Colonic mucosa (tissue), 4 donors: ENCODE measurements at regions not wholly inside any gene's neighbourhood (a gene's known extent, or its start where the extent isn't known, plus 50 kb on each side); places are given as distances from the start of the nearest gene placed in this dataset.

Experiments
- DNase-seq: peaks from one replicate; pipeline ENCODE4 v3.0.0-alpha.2; 2020
- H3K27ac ChIP-seq: fragments of 200-600 bp; one replicate; pipeline ENCODE4 v1.8.0; 2021
- H3K27me3 ChIP-seq: fragments of 200-600 bp; one replicate; pipeline ENCODE4 v1.8.0; 2021
- H3K36me3 ChIP-seq: fragments of 200-600 bp; one replicate; pipeline ENCODE4 v1.8.0; 2021
- H3K4me1 ChIP-seq: fragments of 200-600 bp; one replicate; pipeline ENCODE4 v1.8.0; 2021; ENCODE audit warnings: mild to moderate bottlenecking
- H3K4me3 ChIP-seq: fragments of 200-600 bp; one replicate; pipeline ENCODE4 v1.8.0; 2021
- H3K9ac ChIP-seq, 2 donors: one replicate each; pipeline ENCODE4 v1.7.0; 2013; ENCODE audit warnings: control low read depth in 2 of 2, low read depth in 2 of 2, low read length in 2 of 2
- H3K9me3 ChIP-seq: fragments of 200-600 bp; one replicate; pipeline ENCODE4 v1.8.0; 2021
- CTCF ChIP-seq: fragments of 200-600 bp; IDR thresholded peaks from one replicate; pipeline ENCODE4 v1.8.0; 2022; ENCODE audit warnings: antibody characterized with exemption, mild to moderate bottlenecking
- intact Hi-C: fragments of 100-400 bp; cut with DNase I; formaldehyde crosslinking; loops from one replicate; pipeline ENCODE4 v1.14.1; 2022
- donor health status: healthy.
- donor health status: DM: no; HTN: no; CAD: no.
- donor health status: DM: no; HTN: no; CAD: no.

DNA sequence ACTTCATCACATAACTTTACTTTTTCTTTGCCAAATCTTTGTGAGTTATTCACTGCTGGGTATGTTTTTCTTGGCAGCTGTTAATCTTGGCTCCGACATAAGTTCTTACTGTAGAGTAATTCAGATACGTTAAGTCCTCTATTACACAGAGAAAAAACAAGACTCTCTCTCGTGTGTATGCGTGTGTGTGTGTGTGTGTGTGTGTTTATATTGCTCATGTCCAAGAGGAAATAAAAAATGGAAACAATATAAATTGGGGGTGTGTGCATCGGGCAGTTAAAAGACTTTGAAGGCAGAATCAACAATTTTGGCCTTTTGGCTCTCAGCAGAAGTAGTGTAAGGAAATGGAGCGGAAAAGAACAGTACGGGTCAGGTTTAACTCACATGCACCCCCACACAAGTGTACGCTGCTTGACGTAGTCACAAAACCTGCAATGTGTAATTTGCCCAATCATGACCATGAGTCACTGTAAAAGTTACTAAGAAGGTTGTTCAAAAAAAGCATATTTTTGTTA is 67.2 kb upstream of the IFNE start:
- no peak overlapping the region for H3K9ac ChIP-seq
- H3K4me1 ChIP-seq, result no peaks in the 10 kb centered on the region
- TF ChIP-seq CTCF, result no peak
- no peaks in the 10 kb centered on the region for H3K9me3 ChIP-seq
- no peaks in the 10 kb centered on the region for H3K27me3 ChIP-seq
- intact Hi-C loops, result no loop called here
- DNase-seq, result peak; percentile 45
- H3K27ac ChIP-seq, result no peak overlapping the region
- no peaks in the 10 kb centered on the region for H3K36me3 ChIP-seq
- no peak overlapping the region for H3K4me3 ChIP-seq

DNA sequence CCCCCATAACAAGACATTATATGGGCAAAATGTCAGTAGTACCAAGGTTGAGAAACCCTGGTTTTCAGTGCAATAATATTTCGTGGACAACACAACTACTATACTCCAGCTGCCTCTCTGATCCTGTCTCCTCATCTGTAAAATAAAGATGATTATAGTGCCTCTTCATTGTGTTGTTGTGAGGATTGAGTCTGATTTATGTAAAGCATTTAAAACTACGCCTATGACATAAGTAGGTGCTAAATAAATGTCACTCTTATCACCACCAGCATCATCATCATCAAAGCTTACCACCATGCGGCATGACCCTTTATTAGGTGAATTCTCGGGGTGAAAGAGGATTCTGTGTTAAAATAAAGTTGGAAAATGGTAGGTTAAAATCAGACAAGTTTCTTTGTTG is 67.8 kb upstream of the IFNE start:
- intact Hi-C loops, result no loop called here
- Histone ChIP-seq H3K27ac (no peak overlapping the region), H3K9ac (no peak overlapping the region), H3K36me3 (no peaks in the 10 kb centered on the region), H3K4me1 (no peaks in the 10 kb centered on the region), H3K27me3 (no peaks in the 10 kb centered on the region), H3K9me3 (no peaks in the 10 kb centered on the region), H3K4me3 (no peak overlapping the region)
- DNase-seq, result no peak
- TF ChIP-seq CTCF, result no peak

DNA sequence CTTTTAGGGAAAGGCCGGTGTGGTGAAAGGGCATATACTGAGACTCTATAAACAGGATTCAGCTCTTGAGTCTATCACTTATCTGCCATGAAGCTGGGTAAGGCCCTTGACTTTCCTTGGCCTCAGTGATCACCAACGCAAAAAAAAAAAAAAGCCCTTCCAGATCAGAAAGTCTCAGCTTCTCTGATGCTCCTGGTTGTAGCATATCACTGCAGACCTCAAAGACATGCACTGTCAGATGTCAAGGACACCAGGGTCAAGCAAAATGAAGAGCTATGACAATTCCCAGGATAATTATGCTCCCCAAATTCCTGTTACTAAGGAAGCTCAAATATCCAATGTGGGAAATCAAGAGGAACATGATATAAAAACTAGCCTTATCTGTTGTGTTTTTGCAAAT is 68.3 kb upstream of the IFNE start:
- no peaks in the 10 kb centered on the region for H3K9me3 ChIP-seq
- no peaks in the 10 kb centered on the region for H3K27me3 ChIP-seq
- intact Hi-C loops, result no loop called here
- H3K4me3 ChIP-seq, result no peak overlapping the region
- no peaks in the 10 kb centered on the region for H3K36me3 ChIP-seq
- no peak for TF ChIP-seq CTCF
- H3K9ac ChIP-seq, result no peak overlapping the region
- no peak overlapping the region for H3K27ac ChIP-seq
- H3K4me1 ChIP-seq, result no peaks in the 10 kb centered on the region
- DNase-seq, result no peak

GRCh38 chr9:21551401-21551800 is 69.3 kb upstream of the IFNE start:
- Histone ChIP-seq H3K27me3 (peaks cover 5% of the 10 kb centered on the region), H3K27ac (no peak overlapping the region), H3K36me3 (no peaks in the 10 kb centered on the region), H3K9ac (no peak overlapping the region), H3K9me3 (no peaks in the 10 kb centered on the region), H3K4me1 (no peaks in the 10 kb centered on the region), H3K4me3 (no peak overlapping the region)
- no peak for DNase-seq
- intact Hi-C loops, result no loop called here
- no peak for TF ChIP-seq CTCF

DNA sequence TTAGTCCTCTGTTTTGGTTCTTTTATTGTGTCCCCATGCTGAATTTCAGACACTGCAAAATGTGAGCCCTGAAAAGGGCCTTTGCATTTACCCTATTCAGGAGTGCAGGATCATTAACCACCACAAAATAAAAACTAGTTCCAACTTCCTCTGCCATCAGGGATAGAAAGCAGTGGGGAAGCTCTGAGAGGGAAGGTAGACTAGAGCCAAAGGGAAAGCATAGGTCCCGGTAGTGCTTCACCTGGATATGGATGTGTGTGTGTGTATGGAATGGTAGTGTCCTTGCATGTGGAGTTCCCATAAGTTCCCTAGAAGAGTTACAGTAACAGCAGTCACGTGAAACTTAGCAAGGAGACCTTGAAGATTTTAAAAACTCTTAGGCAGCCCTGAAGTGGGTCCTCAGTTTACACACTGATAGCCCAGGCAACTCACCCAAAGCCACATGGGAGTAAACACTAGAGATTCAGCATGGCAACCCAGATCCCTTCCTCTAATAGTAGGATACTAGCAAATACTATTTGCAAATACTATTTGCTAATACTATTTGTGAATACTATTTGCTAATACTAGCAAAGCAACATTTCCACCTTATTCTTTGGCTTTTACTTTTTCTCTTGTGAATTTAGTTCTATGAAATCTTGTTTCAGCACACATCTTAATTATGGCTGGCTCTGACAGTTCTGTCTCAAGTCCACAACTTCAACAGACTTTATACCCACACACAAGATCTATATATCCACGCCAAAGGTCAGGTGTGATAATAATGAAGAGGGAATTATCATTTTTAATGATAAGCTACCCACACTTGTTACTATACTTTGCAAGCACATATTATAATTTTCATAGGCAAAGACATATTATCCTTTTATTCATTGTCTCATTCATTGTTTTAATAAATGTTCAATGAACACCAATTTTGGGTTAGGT is 70.4 kb upstream of the IFNE start:
- TF ChIP-seq CTCF, result no peak
- intact Hi-C loops, result no loop called here
- no peak overlapping the region for H3K4me3 ChIP-seq
- H3K9ac ChIP-seq, result no peak overlapping the region
- no peaks in the 10 kb centered on the region for H3K4me1 ChIP-seq
- H3K9me3 ChIP-seq, result no peaks in the 10 kb centered on the region
- no peaks in the 10 kb centered on the region for H3K36me3 ChIP-seq
- DNase-seq, result no peak
- peaks cover 14% of the 10 kb centered on the region for H3K27me3 ChIP-seq
- H3K27ac ChIP-seq, result no peak overlapping the region
